ENCODE measurements at regions not wholly inside any gene's neighbourhood (a gene's known extent, or its start where the extent isn't known, plus 50 kb on each side); places are given as distances from the start of the nearest gene placed in this dataset.

DNA sequence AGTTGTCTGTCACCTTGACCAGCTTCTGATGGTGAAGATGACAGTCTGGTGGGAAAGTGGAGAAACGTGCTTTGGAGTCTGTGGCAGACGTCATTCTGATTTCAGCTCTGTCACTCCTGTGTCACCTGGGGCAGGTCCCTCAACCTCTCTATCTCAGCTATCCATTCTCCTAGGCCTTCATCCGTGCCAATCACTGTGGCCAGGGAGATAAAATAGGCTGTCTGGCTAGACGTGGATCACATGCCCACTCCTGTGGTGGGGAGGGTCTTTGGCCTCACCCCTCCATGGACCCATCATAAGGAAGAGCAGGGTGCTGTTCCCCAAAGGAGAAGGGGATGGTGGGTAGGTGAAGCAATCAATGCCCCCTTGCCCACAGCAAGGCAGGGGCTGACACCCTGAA is 140.3 kb downstream of the ACTL8 start:
- TF ChIP-seq, protein P1, sequence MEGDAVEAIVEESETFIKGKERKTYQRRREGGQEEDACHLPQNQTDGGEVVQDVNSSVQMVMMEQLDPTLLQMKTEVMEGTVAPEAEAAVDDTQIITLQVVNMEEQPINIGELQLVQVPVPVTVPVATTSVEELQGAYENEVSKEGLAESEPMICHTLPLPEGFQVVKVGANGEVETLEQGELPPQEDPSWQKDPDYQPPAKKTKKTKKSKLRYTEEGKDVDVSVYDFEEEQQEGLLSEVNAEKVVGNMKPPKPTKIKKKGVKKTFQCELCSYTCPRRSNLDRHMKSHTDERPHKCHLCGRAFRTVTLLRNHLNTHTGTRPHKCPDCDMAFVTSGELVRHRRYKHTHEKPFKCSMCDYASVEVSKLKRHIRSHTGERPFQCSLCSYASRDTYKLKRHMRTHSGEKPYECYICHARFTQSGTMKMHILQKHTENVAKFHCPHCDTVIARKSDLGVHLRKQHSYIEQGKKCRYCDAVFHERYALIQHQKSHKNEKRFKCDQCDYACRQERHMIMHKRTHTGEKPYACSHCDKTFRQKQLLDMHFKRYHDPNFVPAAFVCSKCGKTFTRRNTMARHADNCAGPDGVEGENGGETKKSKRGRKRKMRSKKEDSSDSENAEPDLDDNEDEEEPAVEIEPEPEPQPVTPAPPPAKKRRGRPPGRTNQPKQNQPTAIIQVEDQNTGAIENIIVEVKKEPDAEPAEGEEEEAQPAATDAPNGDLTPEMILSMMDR (IDR thresholded peaks at IDR 0.05): no peak
- no peak for TF ChIP-seq POLR2AphosphoS5 (IDR thresholded peaks at IDR 0.05)
- TF ChIP-seq POLR2A (IDR thresholded peaks at IDR 0.05): no peak

Measured in breast epithelium (tissue), 3 donors.